ENCODE measurements at regions not wholly inside any gene's neighbourhood (a gene's known extent, or its start where the extent isn't known, plus 50 kb on each side); places are given as distances from the start of the nearest gene placed in this dataset.

- TF ChIP-seq CTCF (IDR thresholded peaks at IDR 0.05) (no peak), ZFX (IDR thresholded peaks at IDR 0.05; ENCODE audit: borderline replicate concordance) (no peak)
These were observed 405.2 kb downstream of the ARL4A start for GRCh38 chr7:13092708-13093005.

Data from 22Rv1 (cell line).